Ovary (tissue), 3 donors: ENCODE measurements at regions not wholly inside any gene's neighbourhood (a gene's known extent, or its start where the extent isn't known, plus 50 kb on each side); places are given as distances from the start of the nearest gene placed in this dataset.

Experiments used
- CTCF ChIP-seq, 3 donors: fragments of 450-650 bp in 2 of 3; fragments of 200-600 bp in 1 of 3; IDR thresholded peaks; one replicate each; pipeline versions ENCODE4 v1.5.1 to v1.8.0; 2016 to 2022; ENCODE audit warnings: antibody characterized with exemption in 3 of 3, mild to moderate bottlenecking in 1 of 3
- EP300 ChIP-seq: sonication (generic); formaldehyde crosslinking; IDR thresholded peaks from one replicate; pipeline ENCODE4 v1.6.1; 2017; ENCODE audit warnings: antibody characterized with exemption
- donor health status: DM: no; HTN: no; CAD: no.

- TF ChIP-seq CTCF (IDR thresholded peaks at IDR 0.05): no peak
- TF ChIP-seq EP300: no peak
Observed at GRCh38 chr7:21251151-21251800, 176.6 kb upstream of the SP4 start.
